ENCODE measurements at regions not wholly inside any gene's neighbourhood (a gene's known extent, or its start where the extent isn't known, plus 50 kb on each side); places are given as distances from the start of the nearest gene placed in this dataset.

GRCh38 chrX:44036336-44036735 lies 63.1 kb upstream of the NDP start:
- 14 to 42% (median 35%) methylated on average over 3 of the region's 3 CpGs for WGBS, 4 donors
- no peak overlapping the region for H3K4me3 ChIP-seq
- intact Hi-C loops (cut with DNase I): no loop called here
- no peak for DNase-seq
- no peaks in the 10 kb centered on the region for H3K4me1 ChIP-seq (replicated peaks in 1 of 2)
- no peaks in the 10 kb centered on the region for H3K36me3 ChIP-seq (replicated peaks in 1 of 2)
- TF ChIP-seq CTCF (IDR thresholded peaks at IDR 0.05): no peak
- no peak for TF ChIP-seq POLR2A (IDR thresholded peaks at IDR 0.05)
- peaks cover 15% of the 10 kb centered on the region for H3K27me3 ChIP-seq
- H3K9me3 ChIP-seq (replicated peaks in 1 of 3): no peaks in the 10 kb centered on the region
- no peak overlapping the region for H3K27ac ChIP-seq

GRCh38 chrX:44035571-44035970 lies 62.4 kb upstream of the NDP start:
- Histone ChIP-seq H3K27ac (no peak overlapping the region), H3K36me3 (replicated peaks in 1 of 2) (no peaks in the 10 kb centered on the region), H3K27me3 (peaks cover 14% of the 10 kb centered on the region), H3K4me1 (replicated peaks in 1 of 2) (no peaks in the 10 kb centered on the region), H3K4me3 (no peak overlapping the region), H3K9me3 (replicated peaks in 1 of 3) (no peaks in the 10 kb centered on the region)
- DNase-seq: no peak
- intact Hi-C loops (cut with DNase I): no loop called here
- TF ChIP-seq POLR2A (IDR thresholded peaks at IDR 0.05) (no peak), CTCF (IDR thresholded peaks at IDR 0.05) (no peak)
- 28 to 56% (median 37%) methylated on average over 2 of the region's 2 CpGs for WGBS, 4 donors

GRCh38 chrX:44032479-44032878 lies 59.3 kb upstream of the NDP start:
- Histone ChIP-seq H3K4me3 (no peak overlapping the region), H3K36me3 (replicated peaks in 1 of 2) (no peaks in the 10 kb centered on the region), H3K4me1 (replicated peaks in 1 of 2) (no peaks in the 10 kb centered on the region), H3K27ac (no peak overlapping the region), H3K9me3 (replicated peaks in 1 of 3) (no peaks in the 10 kb centered on the region), H3K27me3 (peaks cover 13% of the 10 kb centered on the region)
- intact Hi-C loops (cut with DNase I): no loop called here
- no peak for DNase-seq
- WGBS, 4 donors: 48 to 74% (median 64%) methylated on average over 2 of the region's 2 CpGs
- no peak for TF ChIP-seq CTCF (IDR thresholded peaks at IDR 0.05)
- no peak for TF ChIP-seq POLR2A (IDR thresholded peaks at IDR 0.05)

- DNase-seq: no peak
- WGBS, 4 donors: 16 to 83% (median 40%) methylated on average over 1 of the region's 1 CpG
These were observed 52.4 kb upstream of the NDP start for GRCh38 chrX:44025555-44025954.

More at GRCh38 chrX:44025555-44025954, 52.4 kb upstream of the NDP start:
- Histone ChIP-seq H3K27me3 (peaks cover 8% of the 10 kb centered on the region), H3K9me3 (replicated peaks in 1 of 3) (no peaks in the 10 kb centered on the region), H3K27ac (no peak overlapping the region), H3K4me1 (replicated peaks in 1 of 2) (no peaks in the 10 kb centered on the region), H3K36me3 (replicated peaks in 1 of 2) (no peaks in the 10 kb centered on the region), H3K4me3 (no peak overlapping the region)
- intact Hi-C loops (cut with DNase I): loop anchor here in 1 of 2 donors (10.0 kb wide), 1 partner anchor 61 kb away; no protein-coding TSS in a partner anchor
- no peak for TF ChIP-seq CTCF (IDR thresholded peaks at IDR 0.05)
- no peak for TF ChIP-seq POLR2A (IDR thresholded peaks at IDR 0.05)
